ENCODE measurements at regions not wholly inside any gene's neighbourhood (a gene's known extent, or its start where the extent isn't known, plus 50 kb on each side); places are given as distances from the start of the nearest gene placed in this dataset.

GRCh38 chr20:53814060-53814459 lies 220.4 kb upstream of the ZNF217 start:
- H3K36me3 ChIP-seq (replicated peaks in 1 of 2; ENCODE audit: insufficient read depth in 1 of 2, low read depth in 2 of 2): no peaks in the 10 kb centered on the region
- no peak overlapping the region for H3K27ac ChIP-seq
- H3K27me3 ChIP-seq: no peaks in the 10 kb centered on the region
- H3K9me3 ChIP-seq: no peaks in the 10 kb centered on the region
- ATAC-seq: no peak
- intact Hi-C loops (cut with DNase I): no loop called here
- no peak for DNase-seq
- no peak overlapping the region for H3K4me3 ChIP-seq
- TF ChIP-seq CTCF (IDR thresholded peaks at IDR 0.05) (no peak), POLR2A (IDR thresholded peaks at IDR 0.05) (no peak)
- H3K4me1 ChIP-seq: peaks cover 6% of the 10 kb centered on the region
- 92 to 95% methylated on average over 2 of the region's 2 CpGs for WGBS, 2 donors

GRCh38 chr20:53813636-53814035 lies 220.0 kb upstream of the ZNF217 start:
- intact Hi-C loops (cut with DNase I): no loop called here
- DNase-seq (no peak), ATAC-seq (no peak)
- no peak for TF ChIP-seq POLR2A (IDR thresholded peaks at IDR 0.05)
- TF ChIP-seq CTCF (IDR thresholded peaks at IDR 0.05): no peak
- Histone ChIP-seq H3K27me3 (no peaks in the 10 kb centered on the region), H3K36me3 (replicated peaks in 1 of 2; ENCODE audit: insufficient read depth in 1 of 2, low read depth in 2 of 2) (no peaks in the 10 kb centered on the region), H3K27ac (no peak overlapping the region), H3K4me1 (peaks cover 6% of the 10 kb centered on the region), H3K4me3 (no peak overlapping the region), H3K9me3 (no peaks in the 10 kb centered on the region)
- WGBS, 2 donors: 74 to 81% methylated on average over 5 of the region's 5 CpGs

GRCh38 chr20:53811577-53811976 lies 217.9 kb upstream of the ZNF217 start:
- no peak overlapping the region for H3K27ac ChIP-seq
- H3K27me3 ChIP-seq: no peaks in the 10 kb centered on the region
- no peak overlapping the region for H3K4me3 ChIP-seq
- H3K4me1 ChIP-seq: no peaks in the 10 kb centered on the region
- H3K36me3 ChIP-seq (replicated peaks in 1 of 2; ENCODE audit: insufficient read depth in 1 of 2, low read depth in 2 of 2): no peaks in the 10 kb centered on the region
- DNase-seq (no peak), ATAC-seq (no peak)
- intact Hi-C loops (cut with DNase I): no loop called here
- H3K9me3 ChIP-seq: no peaks in the 10 kb centered on the region
- TF ChIP-seq POLR2A (IDR thresholded peaks at IDR 0.05) (no peak), CTCF (IDR thresholded peaks at IDR 0.05) (no peak)

GRCh38 chr20:53810661-53811355 lies 217.2 kb upstream of the ZNF217 start:
- no peak for TF ChIP-seq POLR2A (IDR thresholded peaks at IDR 0.05)
- no peak for TF ChIP-seq CTCF (IDR thresholded peaks at IDR 0.05)
- Histone ChIP-seq H3K4me3 (no peak overlapping the region), H3K27me3 (no peaks in the 10 kb centered on the region), H3K27ac (no peak overlapping the region), H3K36me3 (replicated peaks in 1 of 2; ENCODE audit: insufficient read depth in 1 of 2, low read depth in 2 of 2) (no peaks in the 10 kb centered on the region), H3K9me3 (no peaks in the 10 kb centered on the region), H3K4me1 (no peaks in the 10 kb centered on the region)
- ATAC-seq (no peak), DNase-seq (no peak)
- intact Hi-C loops (cut with DNase I): no loop called here
- 70 to 91% methylated on average over 5 to 6 of the region's 6 CpGs for WGBS, 2 donors

- TF ChIP-seq POLR2A (IDR thresholded peaks at IDR 0.05) (no peak), CTCF (IDR thresholded peaks at IDR 0.05) (no peak)
- H3K27ac ChIP-seq: no peak overlapping the region
- DNase-seq (no peak), ATAC-seq (no peak)
- H3K4me1 ChIP-seq: no peaks in the 10 kb centered on the region
- H3K9me3 ChIP-seq: no peaks in the 10 kb centered on the region
- 73 to 79% methylated on average over 2 of the region's 2 CpGs for WGBS, 2 donors
- H3K27me3 ChIP-seq: no peaks in the 10 kb centered on the region
- intact Hi-C loops (cut with DNase I): no loop called here
- no peaks in the 10 kb centered on the region for H3K36me3 ChIP-seq (replicated peaks in 1 of 2; ENCODE audit: insufficient read depth in 1 of 2, low read depth in 2 of 2)
- H3K4me3 ChIP-seq: no peak overlapping the region
Observed at GRCh38 chr20:53809728-53810365, 216.2 kb upstream of the ZNF217 start.

Measured in body of pancreas (tissue), 4 donors.